ENCODE measurements at regions not wholly inside any gene's neighbourhood (a gene's known extent, or its start where the extent isn't known, plus 50 kb on each side); places are given as distances from the start of the nearest gene placed in this dataset.
"Not testable (repeated sequence)": the region's sequence is repeated elsewhere in the genome, so short reads cannot be mapped to it uniquely, and the experiment has no call there.

- DNase-seq = no peak
These were observed 463.7 kb upstream of the FSIP2 start for GRCh38 chr2:185274718-185275484.

- not testable (repeated sequence) for DNase-seq
These were observed 462.6 kb upstream of the FSIP2 start for GRCh38 chr2:185275979-185276378.

GRCh38 chr2:185278761-185279160 lies 459.8 kb upstream of the FSIP2 start:
- no peak for DNase-seq

GRCh38 chr2:185279999-185280398 lies 458.6 kb upstream of the FSIP2 start:
- DNase-seq = no peak

- no peak for DNase-seq
These were observed 453.9 kb upstream of the FSIP2 start for GRCh38 chr2:185284696-185285095.

- not testable (repeated sequence) for DNase-seq
These were observed 448.6 kb upstream of the FSIP2 start for GRCh38 chr2:185290012-185290411.

- DNase-seq = peak; percentile 5
These were observed 447.5 kb upstream of the FSIP2 start for GRCh38 chr2:185291035-185291647.

- no peak for DNase-seq
These were observed 438.7 kb upstream of the FSIP2 start for GRCh38 chr2:185299867-185300266.

GRCh38 chr2:185306119-185306518 lies 432.5 kb upstream of the FSIP2 start:
- no peak for DNase-seq

- no peak for DNase-seq
These were observed 422.2 kb upstream of the FSIP2 start for GRCh38 chr2:185316383-185316782.

GRCh38 chr2:185318271-185318724 lies 420.3 kb upstream of the FSIP2 start:
- DNase-seq = no peak

- no peak for DNase-seq
These were observed 402.7 kb upstream of the FSIP2 start for GRCh38 chr2:185335879-185336278.

GRCh38 chr2:185337033-185337432 lies 401.6 kb upstream of the FSIP2 start:
- no peak for DNase-seq

GRCh38 chr2:185338104-185338503 lies 400.5 kb upstream of the FSIP2 start:
- no peak for DNase-seq

- no peak for DNase-seq
These were observed 391.2 kb upstream of the FSIP2 start for GRCh38 chr2:185347445-185347844.

GRCh38 chr2:185360776-185361175 lies 377.8 kb upstream of the FSIP2 start:
- no peak for DNase-seq

GRCh38 chr2:185372188-185372587 lies 366.4 kb upstream of the FSIP2 start:
- DNase-seq = no peak

GRCh38 chr2:185373229-185373628 lies 365.4 kb upstream of the FSIP2 start:
- no peak for DNase-seq

GRCh38 chr2:185374878-185375277 lies 363.7 kb upstream of the FSIP2 start:
- DNase-seq = no peak

GRCh38 chr2:185375731-185376130 lies 362.9 kb upstream of the FSIP2 start:
- DNase-seq = no peak

GRCh38 chr2:185381631-185382030 lies 357.0 kb upstream of the FSIP2 start:
- no peak for DNase-seq

GRCh38 chr2:185384822-185385560 lies 353.6 kb upstream of the FSIP2 start:
- DNase-seq = no peak

GRCh38 chr2:185388226-185388625 lies 350.4 kb upstream of the FSIP2 start:
- no peak for DNase-seq

GRCh38 chr2:185391543-185391942 lies 347.1 kb upstream of the FSIP2 start:
- no peak for DNase-seq
